ENCODE measurements at regions not wholly inside any gene's neighbourhood (a gene's known extent, or its start where the extent isn't known, plus 50 kb on each side); places are given as distances from the start of the nearest gene placed in this dataset.

GRCh38 chr7:46205478-46205877 is 284.4 kb upstream of the IGFBP3 start:
- Histone ChIP-seq H3K27me3 (replicated peaks in 1 of 4; ENCODE audit: control insufficient read depth in 3 of 4, extremely low read depth in 1 of 4, insufficient read depth in 3 of 4, low read length in 3 of 4) (no peaks in the 10 kb centered on the region), H2BK12ac (ENCODE audit: low read depth, low read length) (no peak overlapping the region), H3K79me2 (ENCODE audit: control insufficient read depth in 1 of 2, insufficient read depth in 2 of 2, low read length in 2 of 2) (no peaks in the 10 kb centered on the region), H2AK5ac (ENCODE audit: low read depth, low read length) (no peak overlapping the region), H3K4me1 (replicated peaks in 1 of 4; ENCODE audit: control insufficient read depth in 3 of 4, insufficient read depth in 4 of 4, low read length in 3 of 4) (no peaks in the 10 kb centered on the region), H4K20me1 (replicated peaks in 1 of 2; ENCODE audit: control insufficient read depth in 1 of 2, insufficient read depth in 2 of 2, low read length in 2 of 2) (no peaks in the 10 kb centered on the region), H3K4me3 (ENCODE audit: extremely low read depth in 1 of 4, insufficient read depth in 2 of 4, low read depth in 3 of 4, low read length in 4 of 4) (no peak overlapping the region), H3K23me2 (ENCODE audit: low read depth, low read length) (no peaks in the 10 kb centered on the region), H3K9me3 (ENCODE audit: insufficient read depth in 2 of 2, low read depth in 1 of 2, low read length in 1 of 2) (no peaks in the 10 kb centered on the region), H3K4ac (replicated peaks; ENCODE audit: insufficient read length, low read depth, low read length) (no peak overlapping the region), H3K23ac (ENCODE audit: insufficient read length) (no peak overlapping the region), H4K91ac (replicated peaks; ENCODE audit: insufficient read length, low read length) (no peak overlapping the region), H3K36me3 (ENCODE audit: control insufficient read depth in 2 of 4, insufficient read depth in 4 of 4, low read length in 3 of 4) (no peaks in the 10 kb centered on the region), H3K14ac (ENCODE audit: insufficient read length) (no peak overlapping the region), H3K9ac (replicated peaks in 1 of 4; ENCODE audit: extremely low read depth in 1 of 4, low read depth in 3 of 4, low read length in 3 of 4) (no peak overlapping the region), H2BK120ac (replicated peaks; ENCODE audit: low read depth, low read length) (no peak overlapping the region), H4K5ac (ENCODE audit: insufficient read length, low read depth, low read length) (no peak overlapping the region), H2BK20ac (ENCODE audit: low read length) (peak overlapping the region; percentile 15; the same call in 1 of the 2 replicates), H3K18ac (ENCODE audit: extremely low read depth, low read length) (no peak overlapping the region), H3K4me2 (ENCODE audit: insufficient read depth in 1 of 2, low read depth in 2 of 2, low read length in 2 of 2) (no peak overlapping the region), H2BK5ac (ENCODE audit: low read depth, low read length) (no peak overlapping the region), H3K56ac (replicated peaks; ENCODE audit: insufficient read length, low read depth, low read length) (no peak overlapping the region), H3K79me1 (ENCODE audit: low read depth, low read length) (no peaks in the 10 kb centered on the region), H2AFZ (ENCODE audit: low read length) (no peak overlapping the region), H2BK15ac (ENCODE audit: low read length) (no peak overlapping the region), H3K27ac (ENCODE audit: low read depth, low read length) (no peak overlapping the region), H4K8ac (ENCODE audit: extremely low read depth, insufficient read depth, low read length) (no peak overlapping the region)
- ChIA-PET CTCF (ENCODE audit: partially characterized antibody) (interaction anchor here (0.6 to 1.0 kb wide), 3 partner anchors 19 to 335 kb away, joined by 3 read pairs; no protein-coding TSS in a partner anchor), POLR2A (ENCODE audit: partially characterized antibody) (no interaction called here)
- WGBS, 2 experiments (ENCODE audit: extremely low coverage in 1 of 2, insufficient coverage in 1 of 2, insufficient read length in 1 of 2, insufficient replicate concordance in 2 of 2, low coverage in 1 of 2, low lambda C conversion rate in 2 of 2, missing lambda C conversion rate in 1 of 2) = 96% methylated on average over 4 of the region's 5 CpGs; no CpG with 5 or more reads in 1 of the 2 experiments
- FAIRE-seq (no peak), DNase-seq (ENCODE audit: low read depth in 1 of 2, low spot score in 2 of 2) (no peak)
- no peak for TF ChIP-seq SUZ12 (IDR thresholded peaks at IDR 0.05; ENCODE audit: low read length)

Measured in H1 (cell line).